Iris pigment epithelial cell (primary cell): ENCODE measurements at regions not wholly inside any gene's neighbourhood (a gene's known extent, or its start where the extent isn't known, plus 50 kb on each side); places are given as distances from the start of the nearest gene placed in this dataset.
"Not testable (repeated sequence)": the region's sequence is repeated elsewhere in the genome, so short reads cannot be mapped to it uniquely, and the experiment has no call there.

Experiments
- DNase-seq: peaks from one replicate; pipeline ENCODE4 v3.0.0-alpha.2; 2011; ENCODE audit warnings: low read depth

GRCh38 chr1:148315071-148315811 lies 163.2 kb upstream of the NBPF11 start:
- peak; percentile 24 for DNase-seq

DNA sequence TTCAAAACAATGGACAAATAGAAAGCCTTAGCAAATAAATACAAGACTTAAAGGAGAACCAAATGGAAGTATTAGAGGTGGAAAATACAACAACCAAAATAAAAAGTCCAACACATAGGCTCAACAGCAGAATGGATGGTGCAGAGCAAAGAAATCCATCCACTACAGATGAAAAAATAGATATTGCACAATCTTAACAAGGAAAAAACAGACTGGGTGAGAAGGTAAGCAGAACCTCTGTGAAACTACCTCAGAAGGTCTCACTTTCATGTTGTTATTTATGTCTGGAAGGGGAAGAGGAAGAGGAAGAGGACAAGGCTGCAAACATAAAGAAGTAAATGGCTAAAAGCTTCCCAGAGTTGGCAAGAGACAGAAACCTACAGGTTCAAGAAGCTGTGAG lies 158.7 kb upstream of the NBPF11 start:
- DNase-seq = no peak

DNA sequence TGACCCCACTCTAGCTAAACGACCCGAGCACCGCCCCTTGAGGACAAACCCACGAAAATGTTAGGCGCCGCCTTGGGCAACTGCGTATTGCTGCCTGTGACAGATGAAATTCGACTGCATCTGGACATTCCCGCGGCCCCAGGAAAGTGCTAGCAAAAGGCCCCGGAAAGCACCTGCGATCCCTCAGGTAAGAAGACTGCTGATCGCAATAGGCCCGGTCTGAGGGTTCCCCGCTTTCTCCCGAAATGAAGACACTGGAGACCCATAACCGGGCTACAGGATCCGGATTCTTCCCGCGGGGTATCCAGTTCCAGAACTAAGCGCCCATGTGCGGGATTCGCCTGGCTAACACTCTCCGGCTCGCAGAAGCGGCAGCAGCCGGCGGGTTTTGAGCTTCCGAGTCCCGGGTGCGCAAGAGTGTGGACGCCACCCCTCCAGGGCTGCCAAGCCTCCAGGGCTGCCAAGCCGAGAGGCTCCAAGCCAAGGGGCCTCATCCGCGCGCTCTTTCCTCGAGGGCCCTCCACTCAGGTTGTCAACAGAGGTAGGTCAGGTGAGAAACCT lies 157.9 kb upstream of the NBPF11 start:
- DNase-seq = no peak

DNA sequence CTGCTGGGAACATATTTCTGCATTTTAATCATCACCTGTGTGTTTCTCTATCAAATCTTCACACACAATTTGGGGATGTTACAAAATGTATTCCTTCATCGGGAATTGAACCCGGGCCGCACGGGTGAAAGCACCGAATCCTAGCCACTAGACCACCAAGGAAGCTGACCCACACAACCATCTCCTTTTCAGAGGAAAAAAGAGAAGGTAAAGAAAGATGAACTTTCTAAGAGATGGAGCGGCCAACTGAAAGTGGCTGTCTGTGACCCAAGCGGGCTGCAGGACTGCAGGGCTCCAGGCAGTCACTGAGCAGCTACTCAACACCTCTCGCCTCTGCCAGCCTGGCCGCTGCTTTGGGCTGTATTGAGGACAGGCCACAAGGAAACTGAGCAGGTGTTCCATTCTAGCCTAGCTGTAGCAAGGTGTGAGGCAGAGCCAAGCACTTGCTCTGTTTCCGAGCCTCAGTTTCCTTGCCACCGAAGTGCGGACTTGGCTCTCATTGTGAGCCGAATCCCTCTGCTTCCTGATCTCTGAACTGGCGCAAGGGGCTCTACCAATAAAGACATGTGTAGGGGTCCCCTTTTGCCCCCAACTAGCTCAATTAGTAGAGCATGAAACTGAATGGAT lies 156.9 kb upstream of the NBPF11 start:
- peak; percentile 31 for DNase-seq

GRCh38 chr1:148307583-148308185 lies 155.6 kb upstream of the NBPF11 start:
- no peak for DNase-seq

DNA sequence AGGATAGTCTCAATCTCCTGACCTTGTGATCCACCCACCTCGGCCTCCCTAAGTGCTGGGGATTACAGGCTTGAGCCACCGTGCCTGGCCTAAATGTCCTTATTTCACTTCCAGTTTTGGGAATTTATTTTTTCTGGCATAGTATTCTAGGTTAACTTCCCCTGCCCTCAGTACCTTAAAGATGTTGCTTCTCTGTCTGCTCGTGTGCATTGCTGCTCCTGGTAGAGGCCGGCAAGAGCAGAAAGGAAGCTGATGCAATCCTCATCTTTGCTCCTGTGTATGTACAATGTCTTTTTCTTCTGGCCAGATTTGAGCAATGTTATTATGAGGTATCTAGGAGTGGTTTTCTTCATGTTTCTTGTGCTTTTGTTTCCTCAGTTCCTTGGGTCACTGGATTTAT lies 152.9 kb upstream of the NBPF11 start:
- DNase-seq = peak; percentile 20

GRCh38 chr1:148302586-148303364 lies 150.7 kb upstream of the NBPF11 start:
- not testable (repeated sequence) for DNase-seq

- DNase-seq = not testable (repeated sequence)
Measured at GRCh38 chr1:148297852-148298251, 145.8 kb upstream of the NBPF11 start.

DNA sequence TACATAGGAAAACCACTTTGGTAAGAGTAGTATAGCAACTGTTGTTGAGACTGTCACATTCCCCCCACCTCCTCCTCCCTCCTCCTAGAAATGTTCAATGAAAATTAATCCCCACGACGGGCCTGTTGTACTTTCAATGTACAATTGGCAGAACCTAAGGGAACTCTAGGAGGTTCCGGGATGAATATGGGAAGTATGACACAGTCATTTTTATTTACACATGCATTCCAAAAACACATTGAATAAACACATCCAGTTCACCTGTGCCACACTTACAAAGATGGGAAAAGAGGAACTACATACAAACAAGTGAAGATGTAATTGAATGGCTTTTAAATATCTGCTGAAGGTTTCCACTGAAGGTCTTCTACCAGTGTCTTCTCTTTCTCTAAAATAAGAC lies 144.4 kb upstream of the NBPF11 start:
- DNase-seq = no peak

DNA sequence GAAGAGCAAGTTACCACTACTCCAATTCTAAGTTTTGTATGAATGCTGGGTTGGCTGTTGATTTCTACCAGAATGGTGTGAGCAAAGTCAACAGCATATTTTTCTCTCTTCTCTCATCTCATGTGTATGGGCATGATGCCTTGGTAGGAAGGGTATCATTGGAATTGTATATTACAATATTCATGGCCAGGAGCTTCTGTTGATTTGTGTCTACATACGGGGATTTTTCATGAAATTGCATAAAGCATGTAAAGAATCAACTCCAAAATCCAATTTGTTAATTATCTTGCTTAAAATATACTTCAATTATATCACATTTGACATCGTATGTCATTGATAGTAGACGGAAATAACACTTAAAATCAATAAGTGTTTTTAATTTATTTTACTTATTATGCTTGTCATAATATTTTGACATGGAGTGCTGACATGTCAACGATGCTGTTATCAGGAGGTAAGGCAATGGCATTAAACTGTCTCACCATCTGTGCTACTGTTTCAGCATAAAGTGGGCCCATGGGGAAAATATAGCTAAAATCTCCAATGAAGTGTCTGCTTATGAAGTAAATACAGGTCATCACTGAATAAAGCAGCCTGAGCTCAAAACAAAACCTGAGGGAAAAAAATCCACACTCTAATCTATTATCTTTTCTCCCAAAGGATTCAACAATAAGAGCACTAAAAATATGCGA lies 142.2 kb upstream of the NBPF11 start:
- DNase-seq = no peak

DNA sequence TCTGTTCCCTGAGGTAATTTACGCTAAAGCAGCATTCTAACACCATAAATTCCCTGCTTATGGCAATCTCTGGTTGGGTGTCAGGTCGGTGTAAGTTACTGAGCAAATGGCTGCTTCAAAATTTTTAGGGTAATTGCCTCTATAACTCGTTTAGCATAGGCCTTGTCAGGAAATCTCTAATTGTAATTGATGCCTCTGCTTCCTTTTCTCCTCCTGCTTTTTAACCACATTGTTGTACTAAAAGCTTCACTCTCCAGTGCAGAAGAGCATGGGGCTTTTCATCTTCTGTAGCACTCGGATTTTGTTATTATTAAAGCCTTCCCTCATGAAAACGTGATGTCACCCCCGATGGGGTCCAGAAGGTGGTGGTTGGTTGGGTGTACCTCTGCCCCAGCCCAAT lies 141.6 kb upstream of the NBPF11 start:
- no peak for DNase-seq

GRCh38 chr1:148292915-148293314 lies 140.8 kb upstream of the NBPF11 start:
- DNase-seq = no peak

GRCh38 chr1:148290881-148291280 lies 138.8 kb upstream of the NBPF11 start:
- DNase-seq = peak; percentile 24

GRCh38 chr1:148289647-148290046 lies 137.6 kb upstream of the NBPF11 start:
- DNase-seq = no peak

- not testable (repeated sequence) for DNase-seq
Measured at GRCh38 chr1:148285946-148286345, 133.9 kb upstream of the NBPF11 start.

DNA sequence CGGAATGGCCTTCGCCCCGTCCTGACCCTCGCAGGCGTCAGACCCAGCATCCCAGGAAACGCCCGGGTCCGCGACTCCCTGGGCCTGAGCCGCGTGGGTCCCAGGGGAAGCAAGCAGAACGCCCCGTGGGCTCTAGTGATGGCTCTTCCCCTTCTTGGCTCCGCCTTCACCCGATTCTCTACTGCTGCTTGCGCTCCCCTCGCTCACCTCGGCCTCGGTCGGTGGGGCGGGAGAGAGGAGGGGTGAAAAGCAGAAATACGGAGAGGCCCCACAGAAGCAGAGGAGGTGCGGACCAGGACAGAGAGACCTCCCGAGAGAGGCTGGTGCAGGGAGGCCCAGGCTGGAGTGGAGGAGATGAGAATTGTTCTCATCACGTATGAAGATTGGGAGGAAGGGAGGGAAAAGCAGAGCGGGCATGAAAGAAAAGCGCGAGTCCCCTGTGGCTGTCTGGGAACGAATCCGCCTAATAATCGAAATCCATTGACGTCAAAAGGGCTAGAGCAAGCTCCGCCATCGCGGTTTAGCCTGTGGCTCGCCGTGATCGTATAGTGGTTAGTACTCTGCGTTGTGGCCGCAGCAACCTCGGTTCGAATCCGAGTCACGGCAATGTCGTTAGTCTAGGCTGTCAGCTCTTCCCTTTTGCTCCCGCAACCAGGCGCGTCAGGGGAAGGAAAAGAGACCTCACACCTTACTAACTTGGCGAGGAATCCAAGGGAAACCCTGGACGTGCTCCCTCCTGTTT lies 128.9 kb upstream of the NBPF11 start:
- DNase-seq = not testable (repeated sequence)

- DNase-seq = peak; percentile 57
Measured at GRCh38 chr1:148279002-148279542, 127.0 kb upstream of the NBPF11 start.

DNA sequence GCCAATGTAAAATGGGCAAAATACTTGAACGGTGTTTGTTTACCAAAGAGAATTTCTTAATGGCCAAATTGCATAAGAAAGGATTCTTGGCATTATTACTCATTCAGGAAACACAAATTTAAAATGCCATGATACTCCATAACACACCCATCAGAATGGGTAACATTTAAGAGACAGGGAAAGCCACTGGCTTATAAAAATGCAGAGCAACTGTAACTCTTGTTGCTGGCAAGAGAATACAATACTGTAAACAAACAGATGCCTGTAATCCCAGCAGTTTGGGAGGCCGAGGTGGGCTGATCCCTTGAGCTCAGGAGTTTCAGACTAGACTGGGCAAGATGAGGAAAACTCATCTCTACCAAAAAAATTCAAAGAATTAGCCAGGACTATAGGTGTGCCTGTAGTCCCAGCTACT lies 125.8 kb upstream of the NBPF11 start:
- peak; percentile 48 for DNase-seq

DNA sequence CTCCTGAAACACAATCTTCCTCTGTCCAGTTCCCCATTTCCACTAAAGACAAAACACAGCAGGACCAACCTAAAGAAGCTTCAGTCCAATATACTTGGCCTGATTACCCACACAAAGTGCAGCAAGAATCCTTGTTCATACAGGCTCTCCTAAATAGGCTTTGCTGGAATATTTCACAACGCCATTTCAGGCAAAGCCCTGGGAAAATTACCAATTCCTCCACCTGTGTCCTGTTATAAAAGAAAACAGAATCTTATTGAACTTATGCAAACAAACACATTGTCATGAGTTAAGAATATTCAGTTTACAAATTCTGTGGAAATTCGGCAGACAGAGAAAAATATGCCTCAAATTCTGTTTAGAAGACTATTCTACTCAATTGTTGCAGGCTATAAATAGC lies 115.0 kb upstream of the NBPF11 start:
- not testable (repeated sequence) for DNase-seq
